T-cell (primary cell): ENCODE measurements at regions not wholly inside any gene's neighbourhood (a gene's known extent, or its start where the extent isn't known, plus 50 kb on each side); places are given as distances from the start of the nearest gene placed in this dataset.

Experiments used
- ATAC-seq, 4 experiments: fragments of 200-7000 bp in 3 of 4; fragments of 150-1000 bp in 1 of 4; cut with Tn5 transposase; replicated peaks in 1 of 4; 1 replicate in 3 of 4; 2 replicates in 1 of 4; pipeline ENCODE4 v1.10.0; 2021; ENCODE audit warnings: moderate library complexity in 3 of 4, mild to moderate bottlenecking in 2 of 4, moderate number of reproducible peaks in 1 of 4
- CTCF ChIA-PET, 2 donors: fragments of 300-600 bp; sonication (Branson Sonifier 250); formaldehyde crosslinking; loops; one replicate each; lab custom pipeline; 2022; ENCODE audit warnings: antibody characterized with exemption in 2 of 2; lab: Charles Lee
- POLR2A ChIA-PET, 2 donors: fragments of 300-600 bp; sonication (Branson Sonifier 250); formaldehyde crosslinking; loops; one replicate each; lab custom pipeline; 2022; ENCODE audit warnings: antibody characterized with exemption in 2 of 2; lab: Charles Lee
- DNase-seq, 35 experiments: peaks; one replicate each; pipeline versions ENCODE4 v3.0.0 to v3.0.0-alpha.2; 2013 to 2023
- H3K27ac ChIP-seq: one replicate; pipeline ENCODE4 v1.5.1; 2013; ENCODE audit warnings: low read length
- H3K27me3 ChIP-seq, 2 experiments: replicated peaks in 1 of 2; 1 replicate in 1 of 2; 2 replicates in 1 of 2; pipeline versions ENCODE4 v1.6.1 to v1.7.0; 2013; ENCODE audit warnings: low read length in 1 of 2, mixed read lengths in 1 of 2; ENCODE audit not compliant: control insufficient read depth in 2 of 2, insufficient read depth in 2 of 2; ENCODE audit errors: extremely low read depth in 1 of 2
- H3K36me3 ChIP-seq, 2 donors: 1 replicate in 1 of 2; 2 replicates in 1 of 2; pipeline versions ENCODE4 v1.6.1 to v1.7.0; 2013; ENCODE audit warnings: low read length in 1 of 2; ENCODE audit not compliant: control insufficient read depth in 2 of 2, insufficient read depth in 1 of 2; ENCODE audit errors: extremely low read depth in 1 of 2
- H3K4me1 ChIP-seq, 2 experiments: 1 replicate in 1 of 2; 2 replicates in 1 of 2; pipeline versions ENCODE4 v1.6.1 to v1.7.0; 2013; ENCODE audit warnings: low read length in 2 of 2, mixed read lengths in 1 of 2; ENCODE audit not compliant: insufficient read depth in 2 of 2, control insufficient read depth in 1 of 2; ENCODE audit errors: extremely low read depth in 1 of 2
- H3K4me3 ChIP-seq, 2 donors: 1 replicate in 1 of 2; 2 replicates in 1 of 2; pipeline versions ENCODE4 v1.5.1 to v1.7.0; 2013; ENCODE audit warnings: mild to moderate bottlenecking in 2 of 2, low read length in 1 of 2, moderate library complexity in 1 of 2; ENCODE audit not compliant: control insufficient read depth in 1 of 2; ENCODE audit errors: extremely low read depth in 1 of 2
- H3K9me3 ChIP-seq: 2 replicates; pipeline ENCODE4 v1.7.0; 2013
- H3K27ac Mint-ChIP-seq, 2 donors: one replicate each; pipeline ENCODE4 v1.8.0; 2020 to 2021; ENCODE audit warnings: mild to moderate bottlenecking in 2 of 2, mixed read lengths in 2 of 2
- H3K27me3 Mint-ChIP-seq, 2 donors: one replicate each; pipeline ENCODE4 v1.8.0; 2021 to 2022; ENCODE audit warnings: mixed read lengths in 2 of 2
- H3K36me3 Mint-ChIP-seq: one replicate; pipeline ENCODE4 v1.8.0; 2021; ENCODE audit warnings: mixed read lengths
- H3K4me1 Mint-ChIP-seq, 3 donors: one replicate each; pipeline ENCODE4 v1.8.0; 2020 to 2022; ENCODE audit warnings: mixed read lengths in 3 of 3, mild to moderate bottlenecking in 1 of 3
- H3K4me3 Mint-ChIP-seq, 3 donors: one replicate each; pipeline ENCODE4 v1.8.0; 2020 to 2022; ENCODE audit warnings: mild to moderate bottlenecking in 3 of 3, mixed read lengths in 3 of 3, moderate library complexity in 3 of 3
- H3K9me3 Mint-ChIP-seq, 3 donors: one replicate each; pipeline ENCODE4 v1.8.0; 2020 to 2022; ENCODE audit warnings: mixed read lengths in 3 of 3
- WGBS: methylation state at CpG from one replicate; pipeline ENCODE4 v1.1.5; 2013; ENCODE audit warnings: missing lambda C conversion rate; ENCODE audit not compliant: insufficient coverage; 5-methylcytosine and 5-hydroxymethylcytosine counted together

DNA sequence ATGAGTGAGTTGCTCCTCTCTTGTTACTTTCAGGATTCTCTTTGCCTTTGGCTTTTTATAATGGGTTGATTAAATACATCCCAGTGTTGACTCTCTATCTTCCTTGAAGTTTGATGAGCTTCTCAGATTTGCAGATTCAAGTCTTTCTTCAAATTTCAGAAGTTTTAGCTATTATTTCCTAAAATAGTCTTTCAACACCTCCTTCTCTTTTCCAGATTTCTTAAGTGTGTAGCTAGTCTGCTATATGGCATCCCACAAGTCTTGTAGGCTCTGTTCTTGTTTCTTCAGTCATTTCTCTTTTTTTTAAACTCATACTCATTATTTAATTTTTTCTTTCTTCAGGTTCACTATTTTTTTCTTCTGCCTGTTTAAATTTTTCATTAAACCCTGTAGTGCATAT, 287.7 kb upstream of the CNTNAP5 start:
- Mint-ChIP-seq H3K27me3 (no peaks in the 10 kb centered on the region), H3K36me3 (no peaks in the 10 kb centered on the region), H3K27ac (no peak overlapping the region), H3K4me1 (no peaks in the 10 kb centered on the region), H3K4me3 (no peak overlapping the region), H3K9me3 (peaks cover 0 to 22% (median 14%) of the 10 kb centered on the region in 3 donors)
- Histone ChIP-seq H3K27me3 (no peaks in the 10 kb centered on the region), H3K4me1 (no peaks in the 10 kb centered on the region), H3K4me3 (no peak overlapping the region), H3K27ac (no peak overlapping the region), H3K9me3 (no peaks in the 10 kb centered on the region), H3K36me3 (no peaks in the 10 kb centered on the region)
- ChIA-PET POLR2A (no interaction called here), CTCF (no interaction called here)
- DNase-seq (no peak), ATAC-seq (no peak)

DNA sequence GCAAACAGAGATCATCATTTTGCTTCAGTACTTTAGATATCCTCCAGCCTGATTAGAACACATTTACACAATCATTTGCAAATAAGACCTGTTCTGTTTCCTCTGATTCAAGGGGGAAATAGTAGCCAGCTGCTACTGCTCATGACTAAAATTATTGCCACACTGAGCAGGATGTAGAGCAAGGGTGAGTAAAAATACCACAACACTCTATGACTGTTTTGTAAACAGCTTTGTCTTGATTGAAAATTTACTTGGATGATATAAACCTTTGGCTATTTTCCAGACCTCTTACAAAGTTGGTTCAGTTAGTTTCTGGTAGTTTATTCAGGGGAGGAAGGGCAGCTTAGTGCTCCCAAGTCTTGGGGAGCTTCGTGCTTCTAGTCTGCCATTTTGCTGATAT, 286.4 kb upstream of the CNTNAP5 start:
- no peak overlapping the region for H3K4me3 ChIP-seq
- no peaks in the 10 kb centered on the region for H3K4me1 Mint-ChIP-seq
- CTCF ChIA-PET = no interaction called here
- H3K27ac Mint-ChIP-seq = no peak overlapping the region
- no peaks in the 10 kb centered on the region for H3K9me3 ChIP-seq
- POLR2A ChIA-PET = no interaction called here
- peaks cover 0 to 22% (median 14%) of the 10 kb centered on the region in 3 donors for H3K9me3 Mint-ChIP-seq
- ATAC-seq (no peak), DNase-seq (no peak)
- no peaks in the 10 kb centered on the region for H3K27me3 Mint-ChIP-seq
- no peaks in the 10 kb centered on the region for H3K36me3 Mint-ChIP-seq
- no peaks in the 10 kb centered on the region for H3K27me3 ChIP-seq
- H3K36me3 ChIP-seq = no peaks in the 10 kb centered on the region
- no peak overlapping the region for H3K4me3 Mint-ChIP-seq
- H3K4me1 ChIP-seq = no peaks in the 10 kb centered on the region
- no CpG with 5 or more reads among the region's 1 CpG for WGBS
- no peak overlapping the region for H3K27ac ChIP-seq

DNA sequence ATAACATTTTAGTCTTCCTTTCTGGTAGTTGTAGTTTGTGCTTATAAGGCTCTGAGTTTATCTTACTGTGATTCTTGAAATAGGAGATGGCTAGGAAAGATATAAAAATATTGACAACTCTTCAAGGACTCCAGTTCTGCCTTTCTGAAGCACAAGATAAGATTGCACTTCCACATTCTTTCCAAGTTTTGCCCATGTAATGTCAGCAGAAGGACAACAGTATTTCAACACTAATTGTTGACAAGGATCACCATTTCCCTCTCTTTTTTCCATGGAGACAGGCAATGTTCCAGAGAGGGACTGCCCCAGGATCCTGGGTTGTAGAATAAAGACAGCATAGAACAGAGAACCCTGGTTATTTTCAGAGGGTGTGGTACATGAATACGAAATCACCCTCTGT, 279.1 kb upstream of the CNTNAP5 start:
- no peak overlapping the region for H3K4me3 ChIP-seq
- no CpG with 5 or more reads among the region's 1 CpG for WGBS
- Mint-ChIP-seq H3K4me3 (no peak overlapping the region), H3K4me1 (no peaks in the 10 kb centered on the region), H3K36me3 (no peaks in the 10 kb centered on the region), H3K27ac (no peak overlapping the region), H3K27me3 (no peaks in the 10 kb centered on the region), H3K9me3 (peaks cover 2 to 9% (median 4%) of the 10 kb centered on the region in 3 donors)
- CTCF ChIA-PET = no interaction called here
- POLR2A ChIA-PET = no interaction called here
- H3K9me3 ChIP-seq = no peaks in the 10 kb centered on the region
- no peak for ATAC-seq
- no peak overlapping the region for H3K27ac ChIP-seq
- H3K27me3 ChIP-seq = no peaks in the 10 kb centered on the region
- H3K36me3 ChIP-seq = no peaks in the 10 kb centered on the region
- H3K4me1 ChIP-seq = no peaks in the 10 kb centered on the region
- no peak for DNase-seq

DNA sequence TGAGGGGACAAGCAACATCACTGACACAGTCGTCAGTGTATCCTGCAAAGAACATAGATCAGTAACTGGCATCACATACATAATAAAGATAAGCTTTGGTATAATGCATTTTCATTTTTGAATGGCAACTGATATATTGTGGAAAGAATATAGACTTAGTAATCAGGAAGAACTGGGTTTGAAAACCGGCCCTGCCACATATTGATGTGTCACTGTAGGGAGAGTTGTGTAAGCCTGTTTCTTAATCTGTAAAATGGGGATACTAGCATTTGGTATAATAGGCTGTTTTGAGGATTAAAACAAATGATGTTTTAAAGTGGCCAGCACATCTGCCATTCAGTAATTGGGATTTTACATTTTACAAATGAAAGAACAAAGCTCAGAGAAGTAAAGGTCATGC, 277.8 kb upstream of the CNTNAP5 start:
- H3K9me3 Mint-ChIP-seq = peaks cover 2 to 9% (median 4%) of the 10 kb centered on the region in 3 donors
- WGBS = 100% methylated on average over 1 of the region's 2 CpGs
- H3K4me3 Mint-ChIP-seq = no peak overlapping the region
- H3K27ac Mint-ChIP-seq = no peak overlapping the region
- no peak overlapping the region for H3K27ac ChIP-seq
- H3K36me3 ChIP-seq = no peaks in the 10 kb centered on the region
- no peaks in the 10 kb centered on the region for H3K4me1 Mint-ChIP-seq
- ATAC-seq (no peak), DNase-seq (no peak)
- ChIA-PET CTCF (no interaction called here), POLR2A (interaction anchor here in 1 of 2 donors (0.7 kb wide), 2 partner anchors 22 to 1091 kb away, joined by 4 to 23 read pairs; no protein-coding TSS in a partner anchor)
- H3K9me3 ChIP-seq = no peaks in the 10 kb centered on the region
- H3K27me3 Mint-ChIP-seq = no peaks in the 10 kb centered on the region
- no peaks in the 10 kb centered on the region for H3K27me3 ChIP-seq
- no peak overlapping the region for H3K4me3 ChIP-seq
- H3K36me3 Mint-ChIP-seq = no peaks in the 10 kb centered on the region
- no peaks in the 10 kb centered on the region for H3K4me1 ChIP-seq

DNA sequence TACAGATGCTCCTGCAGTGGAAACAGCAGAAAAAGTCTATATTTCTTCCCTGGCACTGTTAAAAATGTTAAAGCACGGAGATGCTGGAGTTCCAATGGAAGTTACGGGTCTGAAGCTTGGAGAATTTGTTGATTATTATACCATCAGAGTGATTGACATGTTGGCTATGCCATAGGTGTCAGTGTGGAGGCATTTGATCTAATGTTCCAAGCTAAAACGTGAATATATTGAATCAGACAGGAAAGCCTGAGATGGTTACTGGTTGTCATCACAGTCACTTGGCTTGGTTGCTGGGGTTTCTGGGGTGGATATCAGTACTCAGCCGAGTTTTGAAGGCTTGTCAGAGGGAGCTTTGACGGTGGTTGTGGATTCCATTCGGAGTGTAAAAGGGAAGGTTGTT, 262.9 kb upstream of the CNTNAP5 start:
- DNase-seq (no peak), ATAC-seq (no peak)
- no peak overlapping the region for H3K27ac ChIP-seq
- POLR2A ChIA-PET = no interaction called here
- WGBS = 82% methylated on average over 3 of the region's 6 CpGs
- H3K4me3 ChIP-seq = no peak overlapping the region
- CTCF ChIA-PET = no interaction called here
- H3K4me1 Mint-ChIP-seq = no peaks in the 10 kb centered on the region
- no peaks in the 10 kb centered on the region for H3K36me3 ChIP-seq
- no peaks in the 10 kb centered on the region for H3K27me3 Mint-ChIP-seq
- H3K27ac Mint-ChIP-seq = no peak overlapping the region
- no peak overlapping the region for H3K4me3 Mint-ChIP-seq
- no peaks in the 10 kb centered on the region for H3K9me3 ChIP-seq
- no peaks in the 10 kb centered on the region for H3K27me3 ChIP-seq
- no peaks in the 10 kb centered on the region for H3K36me3 Mint-ChIP-seq
- H3K9me3 Mint-ChIP-seq = peaks cover 4 to 38% (median 21%) of the 10 kb centered on the region in 3 donors
- H3K4me1 ChIP-seq = no peaks in the 10 kb centered on the region

DNA sequence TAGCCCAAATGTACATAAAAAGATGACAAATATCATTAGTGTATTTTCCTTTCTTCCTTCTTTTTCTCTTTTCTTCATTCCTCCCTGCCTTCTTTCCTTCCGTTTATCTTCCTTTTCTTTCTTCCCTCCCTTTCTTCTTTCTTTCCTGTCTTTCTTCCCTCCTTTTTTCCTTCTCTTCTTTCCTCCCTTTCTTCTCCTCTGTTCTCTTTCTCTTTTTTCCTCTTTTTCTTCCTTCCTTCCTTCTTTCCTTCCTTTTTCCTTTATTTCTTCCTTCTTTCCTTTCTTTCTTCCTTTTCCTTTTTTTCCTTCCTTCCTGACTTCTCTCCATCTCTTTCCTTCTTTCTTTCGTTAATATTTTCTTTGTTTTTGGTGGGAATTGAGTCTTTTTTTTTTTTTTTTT, 256.9 kb upstream of the CNTNAP5 start:
- ATAC-seq = no peak
- Mint-ChIP-seq H3K4me1 (no peaks in the 10 kb centered on the region), H3K27me3 (no peaks in the 10 kb centered on the region), H3K27ac (no peak overlapping the region), H3K36me3 (no peaks in the 10 kb centered on the region), H3K9me3 (peaks cover 11 to 29% (median 14%) of the 10 kb centered on the region in 3 donors), H3K4me3 (no peak overlapping the region)
- POLR2A ChIA-PET = no interaction called here
- Histone ChIP-seq H3K36me3 (no peaks in the 10 kb centered on the region), H3K27me3 (no peaks in the 10 kb centered on the region), H3K4me1 (no peaks in the 10 kb centered on the region), H3K27ac (no peak overlapping the region), H3K9me3 (no peaks in the 10 kb centered on the region), H3K4me3 (no peak overlapping the region)
- 100% methylated on average over 1 of the region's 2 CpGs for WGBS
- no peak for DNase-seq
- CTCF ChIA-PET = no interaction called here

DNA sequence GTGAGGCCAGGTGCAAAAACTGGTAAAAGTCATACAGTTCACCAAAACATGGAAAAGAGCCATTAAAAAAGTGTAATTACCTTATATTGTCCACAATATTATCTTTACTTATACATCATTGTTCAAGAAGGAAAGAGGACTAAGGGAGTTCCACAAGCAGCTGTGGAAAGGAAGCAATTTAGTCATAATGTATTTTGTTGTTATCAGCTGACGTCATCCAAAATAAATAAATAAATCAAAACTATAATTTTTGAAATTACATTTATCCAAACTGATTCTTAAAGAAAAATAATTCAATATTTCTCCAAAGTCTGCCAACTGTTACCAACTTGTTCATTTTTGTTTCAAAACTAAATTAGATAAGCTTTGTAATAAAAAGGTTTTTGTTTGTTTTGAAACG, 256.1 kb upstream of the CNTNAP5 start:
- H3K36me3 Mint-ChIP-seq = no peaks in the 10 kb centered on the region
- no peak overlapping the region for H3K27ac Mint-ChIP-seq
- H3K36me3 ChIP-seq = no peaks in the 10 kb centered on the region
- H3K4me3 ChIP-seq = no peak overlapping the region
- no peaks in the 10 kb centered on the region for H3K27me3 ChIP-seq
- no peaks in the 10 kb centered on the region for H3K27me3 Mint-ChIP-seq
- no peak for DNase-seq
- no peak overlapping the region for H3K4me3 Mint-ChIP-seq
- H3K4me1 Mint-ChIP-seq = no peaks in the 10 kb centered on the region
- no peak for ATAC-seq
- peaks cover 8 to 33% (median 20%) of the 10 kb centered on the region in 3 donors for H3K9me3 Mint-ChIP-seq
- POLR2A ChIA-PET = no interaction called here
- CTCF ChIA-PET = no interaction called here
- no peaks in the 10 kb centered on the region for H3K9me3 ChIP-seq
- no peak overlapping the region for H3K27ac ChIP-seq
- H3K4me1 ChIP-seq = no peaks in the 10 kb centered on the region
- WGBS = no CpG with 5 or more reads among the region's 2 CpGs
